ENCODE measurements at regions not wholly inside any gene's neighbourhood (a gene's known extent, or its start where the extent isn't known, plus 50 kb on each side); places are given as distances from the start of the nearest gene placed in this dataset.

- TF ChIP-seq CTCF (IDR thresholded peaks at IDR 0.05), result no peak
- TF ChIP-seq POLR2A (IDR thresholded peaks at IDR 0.05), result no peak
These were observed 187.4 kb upstream of the GHR start for GRCh38 chr5:42235837-42236236.

Data from uterus (tissue), 2 donors.